OCI-LY7 (cell line): ENCODE measurements at regions not wholly inside any gene's neighbourhood (a gene's known extent, or its start where the extent isn't known, plus 50 kb on each side); places are given as distances from the start of the nearest gene placed in this dataset.

Experiments
- BruUV-seq: library from RNA; stranded (reverse); fragments of 400-500 nt; replicated peaks from 2 replicates; lab custom pipeline; 2021; lab: Mats Ljungman, UMichigan
- CTCF ChIA-PET: fragments of 300-600 bp; sonication (Branson Sonifier 250); formaldehyde crosslinking; loops from one replicate; lab custom pipeline; 2022; ENCODE audit warnings: antibody characterized with exemption; ENCODE audit not compliant: unreplicated experiment; lab: Charles Lee
- POLR2A ChIA-PET: fragments of 300-600 bp; sonication (Branson Sonifier 250); formaldehyde crosslinking; loops from one replicate; lab custom pipeline; 2022; ENCODE audit warnings: antibody characterized with exemption; lab: Charles Lee
- DNase-seq: peaks from one replicate; pipeline ENCODE4 v3.0.0-alpha.2; 2015; ENCODE audit warnings: low spot score
- H2AFZ ChIP-seq: fragments of 200-600 bp; sonication (generic), shearing (Covaris generic); 2 replicates; pipeline ENCODE4 v1.6.1; 2014; ENCODE audit warnings: mild to moderate bottlenecking, antibody characterized with exemption, low read length, moderate library complexity
- H3K27ac ChIP-seq: fragments of 200-600 bp; sonication (generic); 2 replicates; pipeline ENCODE4 v1.5.1; 2014; ENCODE audit warnings: mixed run types, low read depth, mild to moderate bottlenecking, moderate library complexity, low read length, inconsistent platforms; ENCODE audit not compliant: poor library complexity, severe bottlenecking
- H3K36me3 ChIP-seq: fragments of 200-600 bp; sonication (generic); 2 replicates; pipeline ENCODE4 v1.6.1; 2014; ENCODE audit warnings: mild to moderate bottlenecking, antibody characterized with exemption, low read length, moderate library complexity, mixed read lengths; ENCODE audit not compliant: insufficient read depth
- H3K4me1 ChIP-seq: fragments of 200-600 bp; sonication (generic); 2 replicates; pipeline ENCODE4 v1.5.1; 2014; ENCODE audit warnings: mild to moderate bottlenecking, low read length; ENCODE audit not compliant: insufficient read depth, poor library complexity, severe bottlenecking
- H3K4me2 ChIP-seq: fragments of 200-600 bp; sonication (generic); 2 replicates; pipeline ENCODE4 v1.6.1; 2014; ENCODE audit warnings: mild to moderate bottlenecking, low read length
- H3K4me3 ChIP-seq: fragments of 200-600 bp; sonication (generic); 2 replicates; pipeline ENCODE4 v1.5.1; 2014; ENCODE audit warnings: mild to moderate bottlenecking, low read depth, low read length; ENCODE audit not compliant: poor library complexity, severe bottlenecking
- H3K79me2 ChIP-seq: fragments of 200-600 bp; sonication (generic); 2 replicates; pipeline ENCODE4 v1.6.1; 2016; ENCODE audit warnings: low read depth, mild to moderate bottlenecking, low read length, moderate library complexity, mixed read lengths; ENCODE audit not compliant: insufficient read depth
- H3K9me2 ChIP-seq: fragments of 200-600 bp; sonication (generic); 2 replicates; pipeline ENCODE4 v1.6.1; 2016; ENCODE audit warnings: mild to moderate bottlenecking, low read length, mixed read lengths; ENCODE audit not compliant: insufficient read depth
- H3K9me3 ChIP-seq: fragments of 200-600 bp; sonication (generic); 2 replicates; pipeline ENCODE4 v1.6.1; 2014; ENCODE audit warnings: mild to moderate bottlenecking, mixed run types, low read length, mixed read lengths
- H4K20me1 ChIP-seq: fragments of 200-600 bp; sonication (generic); 2 replicates; pipeline ENCODE4 v1.6.1; 2014; ENCODE audit warnings: mild to moderate bottlenecking, antibody characterized with exemption, low read length, moderate library complexity, mixed read lengths; ENCODE audit not compliant: insufficient read depth
- EZH2phosphoT487 ChIP-seq: fragments of 200-600 bp; sonication (generic); IDR thresholded peaks from 2 replicates; pipeline ENCODE4 v1.6.1; 2018; ENCODE audit warnings: low read depth, borderline replicate concordance, mild to moderate bottlenecking, mixed run types, antibody characterized with exemption, low read length, moderate library complexity, mixed read lengths
- intact Hi-C: fragments of 100-400 bp; cut with micrococcal nuclease; formaldehyde crosslinking; loops from one replicate; pipeline ENCODE4 v1.10.0; 2022; ENCODE audit not compliant: unreplicated experiment
- TF ChIP-seq, protein P1 (sequence below): fragments of 200-600 bp; sonication (generic); conservative IDR thresholded peaks from 2 replicates; pipeline ENCODE4 v1.5.1; 2014; ENCODE audit warnings: mild to moderate bottlenecking, antibody characterized with exemption, low read length, moderate library complexity, mixed read lengths

DNA sequence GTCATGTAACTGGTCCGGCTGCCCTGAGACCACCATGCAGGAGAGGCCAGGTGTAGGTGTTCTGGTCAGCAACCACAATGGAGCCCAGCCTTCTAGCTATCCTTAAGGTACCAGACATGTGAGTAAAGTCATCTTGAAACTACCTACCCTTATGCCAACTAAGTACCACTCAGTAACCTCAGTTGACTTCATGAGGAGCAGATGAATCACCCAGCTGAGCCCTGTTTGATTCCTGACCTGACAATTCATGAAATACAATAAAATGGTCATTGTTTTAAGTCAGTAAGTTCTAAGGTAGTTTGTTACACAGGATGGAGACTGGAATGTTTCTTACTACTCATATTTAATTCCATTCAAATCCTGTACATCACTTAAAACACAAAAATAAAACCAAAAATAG lies 113.1 kb upstream of the LMO4 start:
- Histone ChIP-seq H3K4me2 (no peak overlapping the region), H3K4me3 (no peak overlapping the region), H3K9me2 (no peaks in the 10 kb centered on the region), H3K4me1 (no peaks in the 10 kb centered on the region), H3K9me3 (no peaks in the 10 kb centered on the region), H3K36me3 (no peaks in the 10 kb centered on the region), H4K20me1 (no peaks in the 10 kb centered on the region), H3K27ac (no peak overlapping the region), H3K79me2 (no peaks in the 10 kb centered on the region), H2AFZ (no peak overlapping the region)
- POLR2A ChIA-PET = interaction anchor here (0.7 kb wide), 1 partner anchor 12 kb away, joined by 3 read pairs; no protein-coding TSS in a partner anchor
- no peak for TF ChIP-seq EZH2phosphoT487
- TF ChIP-seq, protein P1, sequence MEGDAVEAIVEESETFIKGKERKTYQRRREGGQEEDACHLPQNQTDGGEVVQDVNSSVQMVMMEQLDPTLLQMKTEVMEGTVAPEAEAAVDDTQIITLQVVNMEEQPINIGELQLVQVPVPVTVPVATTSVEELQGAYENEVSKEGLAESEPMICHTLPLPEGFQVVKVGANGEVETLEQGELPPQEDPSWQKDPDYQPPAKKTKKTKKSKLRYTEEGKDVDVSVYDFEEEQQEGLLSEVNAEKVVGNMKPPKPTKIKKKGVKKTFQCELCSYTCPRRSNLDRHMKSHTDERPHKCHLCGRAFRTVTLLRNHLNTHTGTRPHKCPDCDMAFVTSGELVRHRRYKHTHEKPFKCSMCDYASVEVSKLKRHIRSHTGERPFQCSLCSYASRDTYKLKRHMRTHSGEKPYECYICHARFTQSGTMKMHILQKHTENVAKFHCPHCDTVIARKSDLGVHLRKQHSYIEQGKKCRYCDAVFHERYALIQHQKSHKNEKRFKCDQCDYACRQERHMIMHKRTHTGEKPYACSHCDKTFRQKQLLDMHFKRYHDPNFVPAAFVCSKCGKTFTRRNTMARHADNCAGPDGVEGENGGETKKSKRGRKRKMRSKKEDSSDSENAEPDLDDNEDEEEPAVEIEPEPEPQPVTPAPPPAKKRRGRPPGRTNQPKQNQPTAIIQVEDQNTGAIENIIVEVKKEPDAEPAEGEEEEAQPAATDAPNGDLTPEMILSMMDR = no peak
- intact Hi-C loops = no loop called here
- DNase-seq = no peak
- CTCF ChIA-PET = no interaction called here
- BruUV-seq = no TSS peak

DNA sequence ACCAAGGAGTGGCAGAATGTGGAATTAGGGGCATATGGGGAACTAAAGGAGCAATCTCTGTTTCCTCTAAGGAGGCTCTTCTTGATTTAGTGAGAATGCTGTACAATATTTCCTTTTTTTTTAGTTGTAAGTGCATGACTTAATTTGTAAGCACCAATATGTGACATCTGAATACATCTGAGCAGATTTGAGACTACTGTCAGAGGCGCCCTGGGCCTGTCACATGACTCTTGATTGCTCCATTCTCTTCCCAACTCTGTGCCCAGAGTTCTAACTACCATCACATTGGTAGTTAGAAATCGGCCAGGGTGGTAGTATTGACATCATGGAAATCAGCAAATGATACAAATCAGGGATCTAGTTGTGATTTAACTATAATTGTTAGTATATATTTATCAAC lies 110.1 kb upstream of the LMO4 start:
- ChIA-PET CTCF (no interaction called here), POLR2A (interaction anchor here (0.5 kb wide), 1 partner anchor 728 kb away, joined by 3 read pairs; no protein-coding TSS in a partner anchor)
- Histone ChIP-seq H3K4me2 (no peak overlapping the region), H4K20me1 (no peaks in the 10 kb centered on the region), H3K36me3 (no peaks in the 10 kb centered on the region), H3K79me2 (no peaks in the 10 kb centered on the region), H3K4me1 (no peaks in the 10 kb centered on the region), H3K9me3 (no peaks in the 10 kb centered on the region), H3K4me3 (no peak overlapping the region), H2AFZ (no peak overlapping the region), H3K9me2 (no peaks in the 10 kb centered on the region), H3K27ac (no peak overlapping the region)
- DNase-seq = no peak
- TF ChIP-seq, protein P1 = no peak
- no peak for TF ChIP-seq EZH2phosphoT487
- intact Hi-C loops = no loop called here
- no TSS peak for BruUV-seq

DNA sequence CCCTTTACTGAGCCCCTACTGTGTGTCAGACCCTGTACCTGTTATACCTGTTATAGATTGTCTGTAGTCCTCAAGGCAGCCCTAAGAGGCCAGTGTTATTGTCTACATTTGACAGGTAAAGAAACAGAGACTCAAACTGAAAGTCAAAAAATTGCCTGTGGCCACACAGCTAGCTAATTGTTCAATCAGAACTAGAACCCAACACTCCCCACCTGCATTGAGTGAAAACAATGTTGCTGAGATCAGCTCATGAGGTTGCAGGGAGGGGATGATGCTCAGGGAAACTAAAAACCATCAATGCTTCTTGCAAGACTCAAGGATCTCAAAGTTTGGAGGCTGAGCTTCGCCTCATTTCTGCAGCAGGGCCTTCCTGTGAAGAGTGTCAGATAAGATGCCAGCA lies 109.5 kb upstream of the LMO4 start:
- no peak for DNase-seq
- Histone ChIP-seq H3K9me2 (no peaks in the 10 kb centered on the region), H3K9me3 (no peaks in the 10 kb centered on the region), H3K79me2 (no peaks in the 10 kb centered on the region), H3K4me2 (no peak overlapping the region), H3K4me1 (no peaks in the 10 kb centered on the region), H2AFZ (no peak overlapping the region), H3K27ac (no peak overlapping the region), H3K36me3 (no peaks in the 10 kb centered on the region), H3K4me3 (no peak overlapping the region), H4K20me1 (no peaks in the 10 kb centered on the region)
- ChIA-PET POLR2A (no interaction called here), CTCF (no interaction called here)
- BruUV-seq = no TSS peak
- intact Hi-C loops = no loop called here
- TF ChIP-seq EZH2phosphoT487 = no peak
- TF ChIP-seq, protein P1 = no peak
